ENCODE measurements at regions not wholly inside any gene's neighbourhood (a gene's known extent, or its start where the extent isn't known, plus 50 kb on each side); places are given as distances from the start of the nearest gene placed in this dataset.
"Not testable (repeated sequence)": the region's sequence is repeated elsewhere in the genome, so short reads cannot be mapped to it uniquely, and the experiment has no call there.

- DNase-seq, result no peak
Observed at GRCh38 chr10:124176349-124177179, 83.2 kb upstream of the CHST15 start.

- DNase-seq, result no peak
Observed at GRCh38 chr10:124175701-124176348, 82.4 kb upstream of the CHST15 start.

- DNase-seq, result no peak
Observed at GRCh38 chr10:124174673-124175645, 81.6 kb upstream of the CHST15 start.

GRCh38 chr10:124174071-124174566, 80.7 kb upstream of the CHST15 start:
- DNase-seq, result no peak

- DNase-seq, result no peak
Observed at GRCh38 chr10:124173298-124173900, 80.0 kb upstream of the CHST15 start.

- no peak for DNase-seq
Observed at GRCh38 chr10:124172181-124172916, 79.0 kb upstream of the CHST15 start.

- no peak for DNase-seq
Observed at GRCh38 chr10:124171561-124171960, 78.2 kb upstream of the CHST15 start.

- DNase-seq, result no peak
Observed at GRCh38 chr10:124170631-124171030, 77.2 kb upstream of the CHST15 start.

- DNase-seq, result no peak
Observed at GRCh38 chr10:124168991-124169802, 75.8 kb upstream of the CHST15 start.

GRCh38 chr10:124168581-124168980, 75.2 kb upstream of the CHST15 start:
- no peak for DNase-seq

GRCh38 chr10:124167925-124168324, 74.5 kb upstream of the CHST15 start:
- not testable (repeated sequence) for DNase-seq

GRCh38 chr10:124166431-124167125, 73.2 kb upstream of the CHST15 start:
- no peak for DNase-seq

- no peak for DNase-seq
Observed at GRCh38 chr10:124165827-124166226, 72.4 kb upstream of the CHST15 start.

- DNase-seq, result no peak
Observed at GRCh38 chr10:124165311-124165710, 71.9 kb upstream of the CHST15 start.

GRCh38 chr10:124164264-124164663, 70.9 kb upstream of the CHST15 start:
- no peak for DNase-seq

- DNase-seq, result no peak
Observed at GRCh38 chr10:124162774-124163354, 69.5 kb upstream of the CHST15 start.

GRCh38 chr10:124162136-124162535, 68.7 kb upstream of the CHST15 start:
- no peak for DNase-seq

GRCh38 chr10:124161601-124162000, 68.2 kb upstream of the CHST15 start:
- no peak for DNase-seq

- DNase-seq, result no peak
Observed at GRCh38 chr10:124160943-124161582, 67.7 kb upstream of the CHST15 start.

Measured in CD4-positive, alpha-beta T cell treated with Interferon gamma for 1 hour (primary cell).